Panc1 (cell line): ENCODE measurements at regions not wholly inside any gene's neighbourhood (a gene's known extent, or its start where the extent isn't known, plus 50 kb on each side); places are given as distances from the start of the nearest gene placed in this dataset.

Experiments used
- ATAC-seq: fragments of 200-7000 bp; cut with Tn5 transposase; 2 replicates; pipeline ENCODE4 v1.9.1; 2020; ENCODE audit warnings: mild to moderate bottlenecking, moderate library complexity
- BruUV-seq: library from RNA; stranded (reverse); fragments of 400-500 nt; replicated peaks from 2 replicates; lab custom pipeline; 2021; lab: Mats Ljungman, UMichigan
- CTCF ChIA-PET: fragments of 300-600 bp; sonication (Branson Sonifier 250); formaldehyde crosslinking; loops from one replicate; lab custom pipeline; 2022; ENCODE audit warnings: antibody characterized with exemption; lab: Charles Lee
- POLR2A ChIA-PET: fragments of 300-600 bp; sonication (Branson Sonifier 250); formaldehyde crosslinking; loops from one replicate; lab custom pipeline; 2022; ENCODE audit warnings: antibody characterized with exemption; lab: Charles Lee
- DNase-seq: peaks from one replicate; pipeline ENCODE4 v3.0.0-alpha.2; 2010; ENCODE audit warnings: low read depth, low spot score
- H3K27ac ChIP-seq: 2 replicates; pipeline ENCODE4 v1.5.1; 2011; ENCODE audit warnings: mild to moderate bottlenecking, low read length, inconsistent platforms
- H3K27me3 ChIP-seq: fragments of 200-500 bp; sonication (Bioruptor generic); 2 replicates; pipeline ENCODE4 v1.6.0; 2014; ENCODE audit warnings: low read length, inconsistent platforms; ENCODE audit not compliant: control insufficient read depth, insufficient read depth
- H3K36me3 ChIP-seq: fragments of 200-500 bp; sonication (Bioruptor generic); 2 replicates; pipeline ENCODE4 v1.5.1; 2014; ENCODE audit warnings: inconsistent platforms, mild to moderate bottlenecking, low read length, moderate library complexity; ENCODE audit not compliant: control insufficient read depth, insufficient read depth
- H3K4me1 ChIP-seq: 2 replicates; pipeline ENCODE4 v1.5.1; 2011; ENCODE audit warnings: inconsistent platforms, mild to moderate bottlenecking, low read length, moderate library complexity; ENCODE audit not compliant: control insufficient read depth, insufficient read depth
- H3K4me3 ChIP-seq, 2 experiments: 2 replicates each; pipeline ENCODE4 v1.5.1; 2011 to 2012; ENCODE audit warnings: low read depth in 2 of 2, low read length in 2 of 2, mild to moderate bottlenecking in 2 of 2, inconsistent platforms in 1 of 2, moderate library complexity in 1 of 2
- H3K9me3 ChIP-seq: fragments of 200-500 bp; sonication (Bioruptor generic); 2 replicates; pipeline ENCODE4 v1.5.1; 2014; ENCODE audit warnings: low read depth, mild to moderate bottlenecking, inconsistent platforms, low read length, moderate library complexity; ENCODE audit not compliant: control insufficient read depth, insufficient read depth
- CTCF ChIP-seq: fragments of 450-650 bp; IDR thresholded peaks from 2 replicates; pipeline ENCODE4 v1.5.1; 2017; ENCODE audit warnings: mild to moderate bottlenecking
- POLR2AphosphoS5 ChIP-seq: IDR thresholded peaks from 2 replicates; pipeline ENCODE4 v1.6.1; 2012; ENCODE audit warnings: mild to moderate bottlenecking, low read depth, low read length, moderate library complexity
- REST ChIP-seq, 2 experiments: IDR thresholded peaks; 2 replicates each; pipeline ENCODE4 v1.6.1; 2011 to 2012; ENCODE audit warnings: low read depth in 2 of 2, control low read depth in 1 of 2, low read length in 1 of 2, mild to moderate bottlenecking in 1 of 2, moderate library complexity in 1 of 2; ENCODE audit not compliant: insufficient read depth in 1 of 2
- SIN3A ChIP-seq: IDR thresholded peaks from 2 replicates; pipeline ENCODE4 v1.6.1; 2012; ENCODE audit warnings: low read depth, mild to moderate bottlenecking, low read length, moderate library complexity, borderline replicate concordance; ENCODE audit not compliant: insufficient read depth
- TCF7L2 ChIP-seq: IDR thresholded peaks from 2 replicates; pipeline ENCODE4 v1.6.1; 2011; ENCODE audit warnings: mild to moderate bottlenecking, low read depth, low read length, inconsistent platforms
- in situ Hi-C: cut with HindIII; loops from 2 replicates; pipeline ENCODE4 v1.10.0; 2016; ENCODE audit warnings: low sequenced_read_pairs, low pct_unique_long_range_greater_than_20kb
- intact Hi-C: fragments of 100-400 bp; cut with micrococcal nuclease; formaldehyde crosslinking; loops from one replicate; pipeline ENCODE4 v1.10.0; 2022; ENCODE audit not compliant: unreplicated experiment

- no peaks in the 10 kb centered on the region for H3K9me3 ChIP-seq
- CTCF ChIA-PET, result no interaction called here
- DNase-seq (no peak), ATAC-seq (no peak)
- intact Hi-C loops, result no loop called here
- in situ Hi-C loops, result no loop called here
- no peaks in the 10 kb centered on the region for H3K27me3 ChIP-seq
- H3K4me3 ChIP-seq, result no peak overlapping the region; a peak in 1 of 4 replicates
- POLR2A ChIA-PET, result interaction anchor here (0.6 kb wide), 1 partner anchor 21 kb away, joined by 4 read pairs; no protein-coding TSS in a partner anchor
- no peaks in the 10 kb centered on the region for H3K4me1 ChIP-seq
- H3K36me3 ChIP-seq, result no peaks in the 10 kb centered on the region
- TF ChIP-seq REST (IDR thresholded peaks at IDR 0.05; ENCODE audit: insufficient read depth in 1 of 2, low read depth in 2 of 2, low read length in 1 of 2) (no peak), CTCF (no peak), TCF7L2 (no peak)
- no peak overlapping the region for H3K27ac ChIP-seq
- BruUV-seq, result no TSS peak
Observed at GRCh38 chr9:121567500-121568342, 68.1 kb upstream of the GGTA1 start.

GRCh38 chr9:121568343-121569265 is 69.0 kb upstream of the GGTA1 start:
- H3K9me3 ChIP-seq, result no peaks in the 10 kb centered on the region
- TF ChIP-seq TCF7L2 (no peak), SIN3A (no peak), REST (IDR thresholded peaks at IDR 0.05; ENCODE audit: insufficient read depth in 1 of 2, low read depth in 2 of 2, low read length in 1 of 2) (no peak), POLR2AphosphoS5 (no peak), CTCF (no peak)
- H3K4me3 ChIP-seq, result no peak overlapping the region; a peak in 1 of 4 replicates
- ChIA-PET POLR2A (no interaction called here), CTCF (no interaction called here)
- no peak for ATAC-seq
- no peaks in the 10 kb centered on the region for H3K36me3 ChIP-seq
- no peaks in the 10 kb centered on the region for H3K4me1 ChIP-seq
- in situ Hi-C loops (no loop called here), intact Hi-C loops (no loop called here)
- DNase-seq, result no peak
- BruUV-seq, result no TSS peak
- no peaks in the 10 kb centered on the region for H3K27me3 ChIP-seq
- H3K27ac ChIP-seq, result no peak overlapping the region
